Stomach (tissue), 4 donors: ENCODE measurements at regions not wholly inside any gene's neighbourhood (a gene's known extent, or its start where the extent isn't known, plus 50 kb on each side); places are given as distances from the start of the nearest gene placed in this dataset.

Source experiments
- EP300 ChIP-seq: sonication (generic); formaldehyde crosslinking; IDR thresholded peaks from one replicate; pipeline ENCODE4 v1.6.1; 2017; ENCODE audit warnings: antibody characterized with exemption
- POLR2A ChIP-seq, 4 donors: fragments of 450-650 bp; IDR thresholded peaks; one replicate each; pipeline ENCODE4 v1.6.1; 2016; ENCODE audit warnings: antibody characterized with exemption in 4 of 4, control low read depth in 2 of 4, mild to moderate bottlenecking in 1 of 4, moderate library complexity in 1 of 4
- POLR2AphosphoS5 ChIP-seq, 3 donors: sonication (generic); formaldehyde crosslinking; IDR thresholded peaks; one replicate each; pipeline ENCODE4 v1.6.1; 2016; ENCODE audit warnings: antibody characterized with exemption in 3 of 3
- TF ChIP-seq, protein P1 (sequence below), 7 experiments: fragments of 450-650 bp in 4 of 7; fragments of 200-600 bp in 3 of 7; sonication (generic) in 3 of 7; IDR thresholded peaks; one replicate each; pipeline ENCODE4 v1.5.1; 2016 to 2019; ENCODE audit warnings: antibody characterized with exemption in 7 of 7, control low read depth in 2 of 7, mild to moderate bottlenecking in 1 of 7

- no peak for TF ChIP-seq EP300
- TF ChIP-seq, protein P1, sequence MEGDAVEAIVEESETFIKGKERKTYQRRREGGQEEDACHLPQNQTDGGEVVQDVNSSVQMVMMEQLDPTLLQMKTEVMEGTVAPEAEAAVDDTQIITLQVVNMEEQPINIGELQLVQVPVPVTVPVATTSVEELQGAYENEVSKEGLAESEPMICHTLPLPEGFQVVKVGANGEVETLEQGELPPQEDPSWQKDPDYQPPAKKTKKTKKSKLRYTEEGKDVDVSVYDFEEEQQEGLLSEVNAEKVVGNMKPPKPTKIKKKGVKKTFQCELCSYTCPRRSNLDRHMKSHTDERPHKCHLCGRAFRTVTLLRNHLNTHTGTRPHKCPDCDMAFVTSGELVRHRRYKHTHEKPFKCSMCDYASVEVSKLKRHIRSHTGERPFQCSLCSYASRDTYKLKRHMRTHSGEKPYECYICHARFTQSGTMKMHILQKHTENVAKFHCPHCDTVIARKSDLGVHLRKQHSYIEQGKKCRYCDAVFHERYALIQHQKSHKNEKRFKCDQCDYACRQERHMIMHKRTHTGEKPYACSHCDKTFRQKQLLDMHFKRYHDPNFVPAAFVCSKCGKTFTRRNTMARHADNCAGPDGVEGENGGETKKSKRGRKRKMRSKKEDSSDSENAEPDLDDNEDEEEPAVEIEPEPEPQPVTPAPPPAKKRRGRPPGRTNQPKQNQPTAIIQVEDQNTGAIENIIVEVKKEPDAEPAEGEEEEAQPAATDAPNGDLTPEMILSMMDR (IDR thresholded peaks at IDR 0.05): no peak
- no peak for TF ChIP-seq POLR2A (IDR thresholded peaks at IDR 0.05)
- no peak for TF ChIP-seq POLR2AphosphoS5 (IDR thresholded peaks at IDR 0.05)
Observed at GRCh38 chr21:16320110-16320509, 590.3 kb downstream of the USP25 start.
